ENCODE measurements at regions not wholly inside any gene's neighbourhood (a gene's known extent, or its start where the extent isn't known, plus 50 kb on each side); places are given as distances from the start of the nearest gene placed in this dataset.

- peaks cover 15% of the 10 kb centered on the region for H3K4me1 ChIP-seq (ENCODE audit: insufficient read depth, poor library complexity, severe bottlenecking)
- DNase-seq (ENCODE audit: low spot score) (no peak), ATAC-seq (ENCODE audit: low read depth) (no peak)
- H3K4me3 ChIP-seq (ENCODE audit: severe bottlenecking), result no peak overlapping the region
- no peaks in the 10 kb centered on the region for H3K9me3 ChIP-seq (ENCODE audit: severe bottlenecking)
- H3K36me3 ChIP-seq (ENCODE audit: low read depth), result no peaks in the 10 kb centered on the region
- H3K27ac ChIP-seq (ENCODE audit: poor library complexity, severe bottlenecking), result no peak overlapping the region
- H3K27me3 ChIP-seq (ENCODE audit: insufficient read depth, poor library complexity, severe bottlenecking), result no peaks in the 10 kb centered on the region
- no peak for TF ChIP-seq CTCF (IDR thresholded peaks at IDR 0.05; ENCODE audit: poor library complexity, severe bottlenecking)
Observed at GRCh38 chr4:38226170-38226569, 266.0 kb downstream of the PTTG2 start.

GRCh38 chr4:38230121-38230801 lies 270.1 kb downstream of the PTTG2 start:
- no peaks in the 10 kb centered on the region for H3K9me3 ChIP-seq (ENCODE audit: severe bottlenecking)
- ATAC-seq (ENCODE audit: low read depth), result peak; percentile 93
- DNase-seq (ENCODE audit: low spot score), result no peak
- H3K4me1 ChIP-seq (ENCODE audit: insufficient read depth, poor library complexity, severe bottlenecking), result peaks cover 17% of the 10 kb centered on the region
- peak overlapping the region; percentile 23 for H3K27ac ChIP-seq (ENCODE audit: poor library complexity, severe bottlenecking)
- no peak overlapping the region for H3K4me3 ChIP-seq (ENCODE audit: severe bottlenecking)
- TF ChIP-seq CTCF (IDR thresholded peaks at IDR 0.05; ENCODE audit: poor library complexity, severe bottlenecking), result no peak
- no peaks in the 10 kb centered on the region for H3K27me3 ChIP-seq (ENCODE audit: insufficient read depth, poor library complexity, severe bottlenecking)
- no peaks in the 10 kb centered on the region for H3K36me3 ChIP-seq (ENCODE audit: low read depth)

- no peak for TF ChIP-seq CTCF (IDR thresholded peaks at IDR 0.05; ENCODE audit: poor library complexity, severe bottlenecking)
- no peak for DNase-seq (ENCODE audit: low spot score)
- peaks cover 17% of the 10 kb centered on the region for H3K4me1 ChIP-seq (ENCODE audit: insufficient read depth, poor library complexity, severe bottlenecking)
Observed at GRCh38 chr4:38230821-38231563, 270.8 kb downstream of the PTTG2 start.

GRCh38 chr4:38231626-38232025 lies 271.4 kb downstream of the PTTG2 start:
- H3K9me3 ChIP-seq (ENCODE audit: severe bottlenecking), result no peaks in the 10 kb centered on the region
- peaks cover 19% of the 10 kb centered on the region for H3K4me1 ChIP-seq (ENCODE audit: insufficient read depth, poor library complexity, severe bottlenecking)
- ATAC-seq (ENCODE audit: low read depth) (no peak), DNase-seq (ENCODE audit: low spot score) (no peak)
- H3K27me3 ChIP-seq (ENCODE audit: insufficient read depth, poor library complexity, severe bottlenecking), result no peaks in the 10 kb centered on the region
- H3K4me3 ChIP-seq (ENCODE audit: severe bottlenecking), result no peak overlapping the region
- TF ChIP-seq CTCF (IDR thresholded peaks at IDR 0.05; ENCODE audit: poor library complexity, severe bottlenecking), result no peak
- H3K36me3 ChIP-seq (ENCODE audit: low read depth), result no peaks in the 10 kb centered on the region
- no peak overlapping the region for H3K27ac ChIP-seq (ENCODE audit: poor library complexity, severe bottlenecking)

More at GRCh38 chr4:38230821-38231563, 270.8 kb downstream of the PTTG2 start:
- Histone ChIP-seq H3K27me3 (ENCODE audit: insufficient read depth, poor library complexity, severe bottlenecking) (no peaks in the 10 kb centered on the region), H3K4me3 (ENCODE audit: severe bottlenecking) (no peak overlapping the region), H3K36me3 (ENCODE audit: low read depth) (no peaks in the 10 kb centered on the region), H3K27ac (ENCODE audit: poor library complexity, severe bottlenecking) (peak overlapping the region; percentile 23), H3K9me3 (ENCODE audit: severe bottlenecking) (no peaks in the 10 kb centered on the region)
- peak; percentile 11; the same call in 1 of the 3 replicates for ATAC-seq (ENCODE audit: low read depth)

- Histone ChIP-seq H3K27me3 (ENCODE audit: insufficient read depth, poor library complexity, severe bottlenecking) (no peaks in the 10 kb centered on the region), H3K4me1 (ENCODE audit: insufficient read depth, poor library complexity, severe bottlenecking) (peaks cover 28% of the 10 kb centered on the region), H3K27ac (ENCODE audit: poor library complexity, severe bottlenecking) (no peak overlapping the region), H3K9me3 (ENCODE audit: severe bottlenecking) (no peaks in the 10 kb centered on the region), H3K36me3 (ENCODE audit: low read depth) (no peaks in the 10 kb centered on the region), H3K4me3 (ENCODE audit: severe bottlenecking) (no peak overlapping the region)
- ATAC-seq (ENCODE audit: low read depth), result no peak
- no peak for TF ChIP-seq CTCF (IDR thresholded peaks at IDR 0.05; ENCODE audit: poor library complexity, severe bottlenecking)
- no peak for DNase-seq (ENCODE audit: low spot score)
Observed at GRCh38 chr4:38232741-38233140, 272.5 kb downstream of the PTTG2 start.

All from RWPE2 (cell line).